Umbilical cord (tissue), 1 donor: ENCODE measurements at regions not wholly inside any gene's neighbourhood (a gene's known extent, or its start where the extent isn't known, plus 50 kb on each side); places are given as distances from the start of the nearest gene placed in this dataset.
"Not testable (repeated sequence)": the region's sequence is repeated elsewhere in the genome, so short reads cannot be mapped to it uniquely, and the experiment has no call there.

Source experiments
- DNase-seq: peaks from one replicate; pipeline ENCODE4 v3.0.0-alpha.2; 2015; ENCODE audit warnings: low spot score

- no peak for DNase-seq
These were observed 55.9 kb downstream of the BHLHE40 start for GRCh38 chr3:5035113-5035512.

GRCh38 chr3:5035692-5036391 lies 56.6 kb downstream of the BHLHE40 start:
- DNase-seq: no peak

- DNase-seq: no peak
These were observed 57.1 kb downstream of the BHLHE40 start for GRCh38 chr3:5036392-5036766.

- no peak for DNase-seq
These were observed 57.6 kb downstream of the BHLHE40 start for GRCh38 chr3:5036858-5037257.

GRCh38 chr3:5039585-5039984 lies 60.3 kb downstream of the BHLHE40 start:
- no peak for DNase-seq

GRCh38 chr3:5041315-5041714 lies 62.1 kb downstream of the BHLHE40 start:
- no peak for DNase-seq

GRCh38 chr3:5045961-5046360 lies 66.7 kb downstream of the BHLHE40 start:
- no peak for DNase-seq

GRCh38 chr3:5047764-5048419 lies 68.7 kb downstream of the BHLHE40 start:
- no peak for DNase-seq

- DNase-seq: no peak
These were observed 70.3 kb upstream of the ARL8B start for GRCh38 chr3:5051772-5052171.

GRCh38 chr3:5052247-5052646 lies 69.8 kb upstream of the ARL8B start:
- no peak for DNase-seq

GRCh38 chr3:5053021-5053831 lies 68.9 kb upstream of the ARL8B start:
- peak; percentile 74 for DNase-seq

GRCh38 chr3:5054098-5054497 lies 68.0 kb upstream of the ARL8B start:
- no peak for DNase-seq

GRCh38 chr3:5054579-5054978 lies 67.5 kb upstream of the ARL8B start:
- DNase-seq: not testable (repeated sequence)

- DNase-seq: no peak
These were observed 66.6 kb upstream of the ARL8B start for GRCh38 chr3:5055357-5056110.

- no peak for DNase-seq
These were observed 66.0 kb upstream of the ARL8B start for GRCh38 chr3:5056111-5056391.

GRCh38 chr3:5057272-5057671 lies 64.8 kb upstream of the ARL8B start:
- DNase-seq: no peak

GRCh38 chr3:5057857-5058324 lies 64.2 kb upstream of the ARL8B start:
- DNase-seq: peak; percentile 92

- DNase-seq: peak; percentile 89
These were observed 63.6 kb upstream of the ARL8B start for GRCh38 chr3:5058471-5058951.

- no peak for DNase-seq
These were observed 62.3 kb upstream of the ARL8B start for GRCh38 chr3:5059782-5060181.

- DNase-seq: no peak
These were observed 60.9 kb upstream of the ARL8B start for GRCh38 chr3:5061218-5061569.

GRCh38 chr3:5063724-5064123 lies 58.4 kb upstream of the ARL8B start:
- DNase-seq: no peak

- no peak for DNase-seq
These were observed 53.5 kb upstream of the ARL8B start for GRCh38 chr3:5068531-5069050.
